Neuronal stem cell (in vitro differentiated cells): ENCODE measurements at regions not wholly inside any gene's neighbourhood (a gene's known extent, or its start where the extent isn't known, plus 50 kb on each side); places are given as distances from the start of the nearest gene placed in this dataset.

Source experiments
- DNase-seq: peaks from one replicate; pipeline ENCODE4 v3.0.0-alpha.2; 2013; ENCODE audit warnings: low spot score
- H2AFZ ChIP-seq: one replicate; pipeline ENCODE4 v1.6.1; 2013; ENCODE audit warnings: mild to moderate bottlenecking, low read length, inconsistent platforms
- H2AK5ac ChIP-seq: 2 replicates; pipeline ENCODE4 v1.6.1; 2013; ENCODE audit warnings: low read depth, mild to moderate bottlenecking, inconsistent platforms, low read length, moderate library complexity, mixed read lengths
- H2BK120ac ChIP-seq: 2 replicates; pipeline ENCODE4 v1.6.1; 2013; ENCODE audit warnings: low read depth, mild to moderate bottlenecking, inconsistent platforms, low read length, moderate library complexity, mixed read lengths
- H2BK12ac ChIP-seq: one replicate; pipeline ENCODE4 v1.6.1; 2013; ENCODE audit warnings: low read length, inconsistent platforms
- H2BK15ac ChIP-seq: 2 replicates; pipeline ENCODE4 v1.6.1; 2013; ENCODE audit warnings: mild to moderate bottlenecking, low read length, inconsistent platforms, mixed read lengths
- H2BK5ac ChIP-seq: one replicate; pipeline ENCODE4 v1.6.1; 2013; ENCODE audit warnings: inconsistent platforms, mild to moderate bottlenecking, low read length, moderate library complexity
- H3K14ac ChIP-seq: one replicate; pipeline ENCODE4 v1.6.1; 2013; ENCODE audit warnings: low read length, inconsistent platforms
- H3K18ac ChIP-seq: 2 replicates; pipeline ENCODE4 v1.6.1; 2013; ENCODE audit warnings: low read length, inconsistent platforms
- H3K23ac ChIP-seq: 2 replicates; pipeline ENCODE4 v1.6.1; 2013; ENCODE audit warnings: low read depth, mild to moderate bottlenecking, mixed read lengths, low read length, inconsistent platforms; ENCODE audit not compliant: poor library complexity
- H3K27ac ChIP-seq: replicated peaks from 3 replicates; pipeline ENCODE4 v1.5.1; 2013; ENCODE audit warnings: low read length, inconsistent platforms
- H3K27me3 ChIP-seq, 3 experiments: 2 replicates each; pipeline ENCODE4 v1.6.1; 2013; ENCODE audit warnings: low read length in 3 of 3, mild to moderate bottlenecking in 2 of 3, inconsistent platforms in 1 of 3, low read depth in 1 of 3, mixed read lengths in 1 of 3, moderate library complexity in 1 of 3; ENCODE audit not compliant: control insufficient read depth in 3 of 3, insufficient read depth in 3 of 3
- H3K36me3 ChIP-seq, 2 donors: replicated peaks in 1 of 2; 2 replicates each; pipeline ENCODE4 v1.6.1; 2013; ENCODE audit warnings: low read length in 2 of 2; ENCODE audit not compliant: control insufficient read depth in 2 of 2, insufficient read depth in 2 of 2
- H3K4ac ChIP-seq: 2 replicates; pipeline ENCODE4 v1.6.1; 2013; ENCODE audit warnings: inconsistent platforms, mild to moderate bottlenecking, low read length, moderate library complexity
- H3K4me1 ChIP-seq, 2 donors: 1 replicate in 1 of 2; 2 replicates in 1 of 2; pipeline ENCODE4 v1.6.1; 2013; ENCODE audit warnings: low read length in 2 of 2, low read depth in 1 of 2; ENCODE audit not compliant: control insufficient read depth in 2 of 2, insufficient read depth in 1 of 2
- H3K4me2 ChIP-seq: one replicate; pipeline ENCODE4 v1.6.1; 2013; ENCODE audit warnings: mild to moderate bottlenecking, low read length, inconsistent platforms; ENCODE audit not compliant: insufficient read depth, poor library complexity, severe bottlenecking
- H3K4me3 ChIP-seq, 2 donors: 2 replicates each; pipeline ENCODE4 v1.5.1; 2013; ENCODE audit warnings: low read length in 2 of 2, mild to moderate bottlenecking in 2 of 2, inconsistent platforms in 1 of 2, moderate library complexity in 1 of 2
- H3K79me1 ChIP-seq: one replicate; pipeline ENCODE4 v1.6.1; 2013; ENCODE audit warnings: low read depth, mild to moderate bottlenecking, inconsistent platforms, low read length, moderate library complexity
- H3K9ac ChIP-seq: one replicate; pipeline ENCODE4 v1.6.1; 2013; ENCODE audit warnings: mild to moderate bottlenecking, low read depth, low read length, inconsistent platforms; ENCODE audit not compliant: poor library complexity
- H3K9me3 ChIP-seq, 2 donors: replicated peaks in 1 of 2; 2 replicates each; pipeline versions ENCODE3 to v1.6.1; 2013; ENCODE audit warnings: low read length in 2 of 2, mild to moderate bottlenecking in 2 of 2, inconsistent platforms in 1 of 2, low read depth in 1 of 2, mixed read lengths in 1 of 2, moderate library complexity in 1 of 2; ENCODE audit not compliant: control insufficient read depth in 2 of 2, insufficient read depth in 1 of 2
- H4K8ac ChIP-seq: one replicate; pipeline ENCODE4 v1.6.1; 2013; ENCODE audit warnings: low read depth, mild to moderate bottlenecking, inconsistent platforms, low read length, moderate library complexity
- H4K91ac ChIP-seq: one replicate; pipeline ENCODE4 v1.6.1; 2013; ENCODE audit warnings: low read length, low read depth, mild to moderate bottlenecking, inconsistent platforms; ENCODE audit not compliant: poor library complexity
- WGBS, 2 donors: extraction: QIAGEN DNeasy Blood & Tissue Kit; methylation state at CpG; one replicate each; pipeline ENCODE4 v1.1.7; 2013; ENCODE audit warnings: missing lambda C conversion rate in 2 of 2, mixed read lengths in 1 of 2; ENCODE audit not compliant: insufficient read length in 2 of 2, insufficient replicate concordance in 1 of 2; ENCODE audit errors: extremely low coverage in 2 of 2; 5-methylcytosine and 5-hydroxymethylcytosine counted together

- Histone ChIP-seq H3K9ac (no peak overlapping the region), H3K27ac (no peak overlapping the region), H3K36me3 (no peaks in the 10 kb centered on the region), H2BK120ac (no peak overlapping the region), H2AFZ (no peak overlapping the region), H2BK15ac (no peak overlapping the region), H3K4ac (no peak overlapping the region), H2AK5ac (no peak overlapping the region), H3K14ac (no peak overlapping the region), H3K79me1 (no peaks in the 10 kb centered on the region), H3K27me3 (no peaks in the 10 kb centered on the region), H4K8ac (no peak overlapping the region), H3K4me1 (peaks cover 0 to 8% of the 10 kb centered on the region in 2 donors), H3K4me2 (no peak overlapping the region), H3K23ac (no peak overlapping the region), H3K18ac (no peak overlapping the region), H2BK12ac (no peak overlapping the region), H3K4me3 (no peak overlapping the region), H4K91ac (no peak overlapping the region), H3K9me3 (no peaks in the 10 kb centered on the region), H2BK5ac (no peak overlapping the region)
- no peak for DNase-seq
- no CpG with 5 or more reads among the region's 1 CpG for WGBS, 2 donors
These were observed 97.8 kb downstream of the SNX18 start for GRCh38 chr5:54615381-54615780.

DNA sequence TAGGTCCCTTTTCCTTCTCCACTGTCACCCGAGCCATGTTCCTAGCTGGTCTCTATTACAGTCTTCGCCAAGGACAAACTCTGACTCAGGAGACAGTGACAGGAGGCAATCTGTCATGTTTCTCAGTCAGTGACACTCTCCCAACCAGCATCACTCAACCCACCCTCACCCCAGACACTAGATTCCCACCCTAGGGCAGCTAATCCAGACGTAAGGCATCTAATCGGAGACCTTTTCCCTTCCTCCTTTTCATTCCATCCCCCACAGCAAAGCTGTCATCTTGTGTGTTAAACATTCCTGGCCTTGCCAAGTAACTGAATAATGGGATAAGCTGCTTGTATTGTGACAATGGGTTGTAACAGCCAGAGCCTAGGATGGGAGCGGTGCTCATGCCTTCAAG lies 95.2 kb downstream of the SNX18 start:
- no peak overlapping the region for H2BK120ac ChIP-seq
- H3K18ac ChIP-seq = peak overlapping the region; percentile 51
- H4K91ac ChIP-seq = no peak overlapping the region
- H3K27me3 ChIP-seq = no peaks in the 10 kb centered on the region
- H3K23ac ChIP-seq = no peak overlapping the region
- no peak for DNase-seq
- no peak overlapping the region for H3K27ac ChIP-seq
- H3K4me1 ChIP-seq = peaks cover 0 to 10% of the 10 kb centered on the region in 2 donors
- H2BK15ac ChIP-seq = no peak overlapping the region
- H3K9me3 ChIP-seq = peaks cover 0 to 3% of the 10 kb centered on the region in 2 donors
- H4K8ac ChIP-seq = no peak overlapping the region
- no peak overlapping the region for H2BK12ac ChIP-seq
- H3K79me1 ChIP-seq = no peaks in the 10 kb centered on the region
- no peak overlapping the region for H3K4me2 ChIP-seq
- no peak overlapping the region for H3K4ac ChIP-seq
- H3K14ac ChIP-seq = no peak overlapping the region
- no peak overlapping the region for H3K9ac ChIP-seq
- no peak overlapping the region for H2AK5ac ChIP-seq
- WGBS, 2 donors = no CpG with 5 or more reads among the region's 5 CpGs
- no peak overlapping the region for H2BK5ac ChIP-seq
- no peaks in the 10 kb centered on the region for H3K36me3 ChIP-seq
- H2AFZ ChIP-seq = no peak overlapping the region
- no peak overlapping the region for H3K4me3 ChIP-seq

DNA sequence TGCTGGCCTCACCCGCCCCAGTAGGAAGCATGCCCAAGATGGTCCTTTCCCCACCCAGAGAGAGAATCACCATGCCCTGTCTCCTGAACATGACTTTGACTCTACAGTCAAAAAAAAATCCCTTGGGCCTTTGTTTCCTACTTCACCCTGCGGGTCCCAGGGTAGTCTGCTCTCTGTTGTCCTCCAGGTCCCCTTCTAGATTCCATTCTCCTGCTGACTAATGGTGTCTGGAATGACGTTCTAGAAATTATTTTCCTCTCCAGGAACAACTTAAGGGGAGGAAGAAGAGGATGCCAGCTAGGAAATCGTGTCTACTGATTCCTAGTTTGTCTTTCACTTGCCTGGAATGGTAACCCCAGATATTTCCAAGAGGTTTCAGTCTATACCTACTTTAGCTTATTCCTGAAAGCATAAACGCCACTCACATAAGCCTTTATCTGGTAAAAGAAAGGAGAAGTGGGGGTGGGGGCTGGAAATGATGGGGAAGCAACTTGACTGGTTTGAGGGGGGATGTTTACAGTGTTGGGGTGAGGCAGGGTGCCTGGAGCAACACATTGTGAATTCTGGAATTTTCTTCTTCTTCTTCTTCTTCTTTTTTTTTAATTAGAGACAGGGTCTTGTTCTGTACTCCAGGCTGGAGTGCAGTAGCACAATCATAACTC lies 93.9 kb downstream of the SNX18 start:
- no peak overlapping the region for H2AFZ ChIP-seq
- H2BK12ac ChIP-seq = no peak overlapping the region
- peaks cover 0 to 10% of the 10 kb centered on the region in 2 donors for H3K4me1 ChIP-seq
- no peak overlapping the region for H4K8ac ChIP-seq
- peaks cover 0 to 3% of the 10 kb centered on the region in 2 donors for H3K9me3 ChIP-seq
- no peaks in the 10 kb centered on the region for H3K27me3 ChIP-seq
- H3K27ac ChIP-seq = no peak overlapping the region
- no peak for DNase-seq
- H2BK120ac ChIP-seq = no peak overlapping the region
- no peak overlapping the region for H3K4me2 ChIP-seq
- no peak overlapping the region for H3K9ac ChIP-seq
- WGBS, 2 donors = no CpG with 5 or more reads among the region's 5 CpGs
- H3K4me3 ChIP-seq = no peak overlapping the region
- no peaks in the 10 kb centered on the region for H3K79me1 ChIP-seq
- no peak overlapping the region for H2BK15ac ChIP-seq
- H3K4ac ChIP-seq = no peak overlapping the region
- no peak overlapping the region for H3K23ac ChIP-seq
- no peak overlapping the region for H2BK5ac ChIP-seq
- no peak overlapping the region for H2AK5ac ChIP-seq
- no peak overlapping the region for H3K14ac ChIP-seq
- no peaks in the 10 kb centered on the region for H3K36me3 ChIP-seq
- H3K18ac ChIP-seq = no peak overlapping the region
- no peak overlapping the region for H4K91ac ChIP-seq

DNA sequence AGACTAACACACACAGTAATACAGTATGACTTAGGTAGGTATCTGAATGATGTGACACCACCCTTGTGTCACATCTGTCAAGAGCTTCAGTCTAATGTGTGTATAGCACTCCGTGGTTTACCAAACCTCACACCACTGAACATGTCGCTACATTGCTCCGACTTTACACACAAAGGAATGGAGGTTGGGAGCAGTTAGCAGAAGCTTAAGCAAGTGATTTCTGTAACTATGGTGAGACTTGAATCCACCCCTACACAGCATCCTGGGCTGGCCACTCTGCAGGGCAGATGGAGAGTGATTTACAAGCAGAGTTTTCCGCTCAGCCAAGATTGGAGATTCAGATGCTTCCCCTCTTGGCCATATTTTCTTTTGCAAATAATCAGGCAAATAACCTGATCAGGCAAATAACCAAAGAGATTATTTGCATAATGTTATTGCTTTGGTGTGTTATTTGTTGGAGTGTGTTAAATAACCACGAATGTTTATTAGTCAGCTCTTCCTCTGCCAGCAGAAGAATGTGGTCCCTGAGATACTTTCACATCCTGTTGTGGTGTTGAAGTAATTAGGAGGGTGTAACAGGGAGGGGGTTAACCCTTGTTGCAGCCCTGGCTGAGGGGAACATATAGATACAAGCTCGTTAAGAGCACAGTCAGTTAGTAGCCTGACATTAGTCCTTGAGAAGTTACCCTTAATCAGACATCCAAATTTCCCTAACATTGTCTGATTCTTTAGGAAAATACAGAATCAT lies 92.8 kb downstream of the SNX18 start:
- Histone ChIP-seq H3K4ac (no peak overlapping the region), H3K9me3 (peaks cover 0 to 3% of the 10 kb centered on the region in 2 donors), H2BK12ac (no peak overlapping the region), H4K91ac (no peak overlapping the region), H2BK120ac (no peak overlapping the region), H3K4me3 (no peak overlapping the region), H2BK15ac (no peak overlapping the region), H3K4me1 (peaks cover 0 to 10% of the 10 kb centered on the region in 2 donors), H2AK5ac (no peak overlapping the region), H3K18ac (no peak overlapping the region), H2AFZ (no peak overlapping the region), H3K23ac (no peak overlapping the region), H3K27me3 (no peaks in the 10 kb centered on the region), H3K14ac (no peak overlapping the region), H3K27ac (no peak overlapping the region), H3K4me2 (no peak overlapping the region), H4K8ac (no peak overlapping the region), H2BK5ac (no peak overlapping the region), H3K36me3 (no peaks in the 10 kb centered on the region), H3K79me1 (no peaks in the 10 kb centered on the region), H3K9ac (no peak overlapping the region)
- no CpG with 5 or more reads among the region's 6 CpGs for WGBS, 2 donors
- DNase-seq = no peak
